ENCODE measurements at regions not wholly inside any gene's neighbourhood (a gene's known extent, or its start where the extent isn't known, plus 50 kb on each side); places are given as distances from the start of the nearest gene placed in this dataset.

DNA sequence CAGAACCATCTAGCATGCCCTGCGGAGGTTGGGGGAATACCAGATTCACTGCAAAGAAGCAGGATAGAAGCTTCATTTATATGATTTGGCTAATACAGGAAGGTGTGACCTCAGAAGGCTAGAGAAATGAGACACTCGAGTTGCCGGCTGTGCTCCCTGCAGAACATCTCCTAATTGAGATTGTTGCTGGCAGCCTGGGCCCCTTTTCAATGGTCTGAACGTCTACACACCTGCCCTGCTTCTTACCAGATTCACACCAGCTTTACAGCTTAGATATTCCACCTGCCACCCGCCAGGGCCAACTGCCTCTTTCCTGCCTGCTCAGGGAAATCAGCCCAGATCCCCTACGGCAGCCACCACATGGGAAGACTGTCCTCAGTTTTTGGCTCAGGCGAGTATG lies 475.3 kb upstream of the AUTS2 start:
- TF ChIP-seq, protein P1, sequence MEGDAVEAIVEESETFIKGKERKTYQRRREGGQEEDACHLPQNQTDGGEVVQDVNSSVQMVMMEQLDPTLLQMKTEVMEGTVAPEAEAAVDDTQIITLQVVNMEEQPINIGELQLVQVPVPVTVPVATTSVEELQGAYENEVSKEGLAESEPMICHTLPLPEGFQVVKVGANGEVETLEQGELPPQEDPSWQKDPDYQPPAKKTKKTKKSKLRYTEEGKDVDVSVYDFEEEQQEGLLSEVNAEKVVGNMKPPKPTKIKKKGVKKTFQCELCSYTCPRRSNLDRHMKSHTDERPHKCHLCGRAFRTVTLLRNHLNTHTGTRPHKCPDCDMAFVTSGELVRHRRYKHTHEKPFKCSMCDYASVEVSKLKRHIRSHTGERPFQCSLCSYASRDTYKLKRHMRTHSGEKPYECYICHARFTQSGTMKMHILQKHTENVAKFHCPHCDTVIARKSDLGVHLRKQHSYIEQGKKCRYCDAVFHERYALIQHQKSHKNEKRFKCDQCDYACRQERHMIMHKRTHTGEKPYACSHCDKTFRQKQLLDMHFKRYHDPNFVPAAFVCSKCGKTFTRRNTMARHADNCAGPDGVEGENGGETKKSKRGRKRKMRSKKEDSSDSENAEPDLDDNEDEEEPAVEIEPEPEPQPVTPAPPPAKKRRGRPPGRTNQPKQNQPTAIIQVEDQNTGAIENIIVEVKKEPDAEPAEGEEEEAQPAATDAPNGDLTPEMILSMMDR (IDR thresholded peaks at IDR 0.05) = no peak
- TF ChIP-seq EP300 (IDR thresholded peaks at IDR 0.05) = no peak
- no peak for TF ChIP-seq POLR2A (IDR thresholded peaks at IDR 0.05)
- no peak overlapping the region for H3K4me3 ChIP-seq
- H3K4me1 ChIP-seq (ENCODE audit: insufficient read depth) = peaks cover 5% of the 10 kb centered on the region
- no peaks in the 10 kb centered on the region for H3K36me3 ChIP-seq
- DNase-seq = no peak
- no peaks in the 10 kb centered on the region for H3K27me3 ChIP-seq
- intact Hi-C loops (cut with DNase I) = no loop called here
- H3K9me3 ChIP-seq = no peaks in the 10 kb centered on the region
- no peak overlapping the region for H3K27ac ChIP-seq
- 79 to 85% (median 83%) methylated on average over 7 of the region's 7 CpGs for WGBS, 3 donors

DNA sequence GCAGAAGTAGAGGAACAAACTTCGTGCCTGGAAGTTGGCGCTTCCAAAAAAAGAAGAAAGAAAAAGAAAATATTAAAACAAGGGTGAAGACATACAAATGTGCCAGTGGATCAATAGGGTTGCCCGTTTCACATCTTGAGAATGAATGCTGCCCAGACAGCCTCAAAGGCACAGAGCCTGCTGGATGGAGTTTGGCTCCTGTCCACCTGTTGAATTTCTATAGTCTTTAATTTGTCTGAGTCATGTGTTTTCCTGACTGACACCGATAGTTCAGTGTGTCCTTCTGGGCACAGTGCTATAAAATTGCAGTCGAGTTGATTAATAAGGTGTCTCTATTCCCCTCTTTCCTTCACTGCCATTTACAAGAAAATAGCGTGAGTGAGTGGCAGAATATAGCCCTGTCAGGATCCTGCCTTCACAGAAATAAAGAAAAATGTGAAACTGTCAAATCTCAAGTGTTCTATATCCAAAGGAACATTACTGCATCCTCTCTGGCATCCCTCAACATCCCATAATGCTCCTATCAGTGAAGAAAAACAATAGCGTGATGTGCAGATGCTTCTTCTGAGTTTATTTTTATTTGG lies 471.3 kb upstream of the AUTS2 start:
- Histone ChIP-seq H3K36me3 (no peaks in the 10 kb centered on the region), H3K4me1 (ENCODE audit: insufficient read depth) (peaks cover 5% of the 10 kb centered on the region), H3K27ac (no peak overlapping the region), H3K4me3 (no peak overlapping the region), H3K27me3 (no peaks in the 10 kb centered on the region), H3K9me3 (no peaks in the 10 kb centered on the region)
- WGBS, 3 donors = 85 to 89% (median 85%) methylated on average over 7 of the region's 7 CpGs
- intact Hi-C loops (cut with DNase I) = no loop called here
- DNase-seq = no peak
- TF ChIP-seq POLR2A (IDR thresholded peaks at IDR 0.05) (no peak), EP300 (IDR thresholded peaks at IDR 0.05) (no peak)
- TF ChIP-seq, protein P1 (IDR thresholded peaks at IDR 0.05) = no peak

DNA sequence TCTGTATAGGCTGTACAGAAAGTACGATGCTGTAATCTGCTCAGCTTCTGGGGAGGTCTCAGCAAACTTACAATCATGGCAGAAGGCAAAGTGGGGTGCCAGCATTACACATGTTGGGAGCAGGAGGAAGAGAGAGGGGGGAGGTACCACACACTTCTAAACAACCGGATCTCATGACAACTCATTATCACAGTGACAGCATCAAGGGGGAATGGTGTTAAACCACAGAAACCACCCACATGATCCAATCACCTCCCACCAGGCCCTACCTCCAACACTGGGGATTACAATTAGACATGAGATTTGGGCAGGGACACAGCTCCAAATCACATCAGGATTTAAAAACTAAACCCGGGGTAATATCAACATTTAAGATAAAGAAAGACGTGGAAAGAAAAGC lies 468.8 kb upstream of the AUTS2 start:
- no peaks in the 10 kb centered on the region for H3K9me3 ChIP-seq
- no peak overlapping the region for H3K27ac ChIP-seq
- peaks cover 3% of the 10 kb centered on the region for H3K4me1 ChIP-seq (ENCODE audit: insufficient read depth)
- intact Hi-C loops (cut with DNase I) = no loop called here
- no peak overlapping the region for H3K4me3 ChIP-seq
- TF ChIP-seq, protein P1 (IDR thresholded peaks at IDR 0.05) = no peak
- no peak for TF ChIP-seq POLR2A (IDR thresholded peaks at IDR 0.05)
- TF ChIP-seq EP300 (IDR thresholded peaks at IDR 0.05) = no peak
- WGBS, 3 donors = 72 to 83% (median 77%) methylated on average over 4 of the region's 4 CpGs
- no peak for DNase-seq
- H3K36me3 ChIP-seq = no peaks in the 10 kb centered on the region
- H3K27me3 ChIP-seq = no peaks in the 10 kb centered on the region

DNA sequence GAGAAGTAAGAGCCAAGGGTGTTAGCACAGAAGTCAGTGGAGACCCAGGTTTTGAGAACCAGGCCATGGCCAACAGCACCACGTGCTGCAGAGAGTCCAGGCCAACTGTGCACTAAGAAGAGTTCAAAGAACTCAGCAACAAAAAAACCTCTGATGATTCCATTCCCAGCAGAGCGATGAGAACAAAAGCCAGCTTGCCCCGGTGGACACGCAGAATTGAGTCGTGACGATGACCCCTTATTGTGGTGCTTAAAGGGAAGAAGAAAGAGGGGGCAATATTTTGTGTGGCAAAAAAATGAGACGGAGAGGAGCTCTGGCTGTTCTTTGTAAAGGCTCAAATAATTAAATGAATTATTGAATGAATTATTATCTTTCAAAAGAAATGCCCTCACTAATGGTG lies 468.3 kb upstream of the AUTS2 start:
- Histone ChIP-seq H3K9me3 (no peaks in the 10 kb centered on the region), H3K27ac (no peak overlapping the region), H3K36me3 (no peaks in the 10 kb centered on the region), H3K4me1 (ENCODE audit: insufficient read depth) (peaks cover 3% of the 10 kb centered on the region), H3K27me3 (no peaks in the 10 kb centered on the region), H3K4me3 (no peak overlapping the region)
- no peak for TF ChIP-seq POLR2A (IDR thresholded peaks at IDR 0.05)
- no peak for TF ChIP-seq EP300 (IDR thresholded peaks at IDR 0.05)
- TF ChIP-seq, protein P1 (IDR thresholded peaks at IDR 0.05) = no peak
- intact Hi-C loops (cut with DNase I) = no loop called here
- no peak for DNase-seq
- 77 to 89% (median 77%) methylated on average over 7 of the region's 7 CpGs for WGBS, 3 donors

Data from ovary (tissue), 7 donors.